Fibroblast of pulmonary artery (primary cell): ENCODE measurements at regions not wholly inside any gene's neighbourhood (a gene's known extent, or its start where the extent isn't known, plus 50 kb on each side); places are given as distances from the start of the nearest gene placed in this dataset.

Experiments
- DNase-seq: peaks from one replicate; pipeline ENCODE4 v3.0.0-alpha.2; 2010; ENCODE audit warnings: low read depth
- H3K4me3 ChIP-seq: replicated peaks from 2 replicates; pipeline ENCODE4 v1.5.1; 2011; ENCODE audit warnings: low read depth, mild to moderate bottlenecking, control low read depth, low read length, moderate library complexity
- CTCF ChIP-seq: IDR thresholded peaks from 2 replicates; pipeline ENCODE4 v1.5.1; 2011; ENCODE audit warnings: mild to moderate bottlenecking, control low read depth, low read length, inconsistent platforms; ENCODE audit errors: missing control alignments

GRCh38 chr4:114191496-114191895 is 212.0 kb upstream of the ARSJ start:
- no peak for TF ChIP-seq CTCF
- peak; percentile 3 for DNase-seq
- H3K4me3 ChIP-seq = no peak overlapping the region

GRCh38 chr4:114192854-114193253 is 213.4 kb upstream of the ARSJ start:
- no peak for TF ChIP-seq CTCF
- H3K4me3 ChIP-seq = no peak overlapping the region
- no peak for DNase-seq

GRCh38 chr4:114193624-114194399 is 214.4 kb upstream of the ARSJ start:
- peak; percentile 1 for DNase-seq
- no peak for TF ChIP-seq CTCF
- no peak overlapping the region for H3K4me3 ChIP-seq

- no peak for DNase-seq
- no peak overlapping the region for H3K4me3 ChIP-seq
- TF ChIP-seq CTCF = no peak
Observed at GRCh38 chr4:114196606-114197005, 217.2 kb upstream of the ARSJ start.

- no peak for DNase-seq
- TF ChIP-seq CTCF = no peak
Observed at GRCh38 chr4:114200026-114200425, 220.6 kb upstream of the ARSJ start.

GRCh38 chr4:114205261-114205660 is 225.8 kb upstream of the ARSJ start:
- no peak for DNase-seq
- no peak overlapping the region for H3K4me3 ChIP-seq
- no peak for TF ChIP-seq CTCF

More at GRCh38 chr4:114200026-114200425, 220.6 kb upstream of the ARSJ start:
- no peak overlapping the region for H3K4me3 ChIP-seq
